IMR-90 (cell line): ENCODE measurements at regions not wholly inside any gene's neighbourhood (a gene's known extent, or its start where the extent isn't known, plus 50 kb on each side); places are given as distances from the start of the nearest gene placed in this dataset.

Source experiments
- BHLHE40 ChIP-seq: fragments of 150-350 bp; IDR thresholded peaks from 2 replicates; pipeline ENCODE4 v1.6.1; 2016; ENCODE audit warnings: mild to moderate bottlenecking, low read depth, low read length
- CEBPB ChIP-seq: IDR thresholded peaks from 2 replicates; pipeline ENCODE4 v1.6.1; 2012; ENCODE audit warnings: low read depth, low read length, improper control_type of control experiment
- MAFK ChIP-seq: IDR thresholded peaks from 2 replicates; pipeline ENCODE4 v1.6.1; 2012; ENCODE audit warnings: low read depth, low read length, improper control_type of control experiment
- MXI1 ChIP-seq: IDR thresholded peaks from 2 replicates; pipeline ENCODE4 v1.6.1; 2012; ENCODE audit warnings: low read depth, mild to moderate bottlenecking, low read length, moderate library complexity, borderline replicate concordance
- NFE2L2 ChIP-seq: fragments of 150-350 bp; IDR thresholded peaks from 2 replicates; pipeline ENCODE4 v1.6.1; 2016; ENCODE audit warnings: low read depth, mild to moderate bottlenecking, low read length
- POLR2A ChIP-seq: IDR thresholded peaks from 2 replicates; pipeline ENCODE4 v1.6.1; 2012; ENCODE audit warnings: mild to moderate bottlenecking, low read depth, low read length
- RAD21 ChIP-seq: IDR thresholded peaks from 2 replicates; pipeline ENCODE4 v1.6.1; 2012; ENCODE audit warnings: low read length, improper control_type of control experiment
- RFX5 ChIP-seq: IDR thresholded peaks from 2 replicates; pipeline ENCODE4 v1.8.0; 2012; ENCODE audit warnings: low read depth, mild to moderate bottlenecking, low read length, moderate library complexity
- SMC3 ChIP-seq: fragments of 150-350 bp; IDR thresholded peaks from 2 replicates; pipeline ENCODE4 v1.6.1; 2016; ENCODE audit warnings: low read depth, mild to moderate bottlenecking, antibody characterized with exemption, low read length, moderate library complexity
- TF ChIP-seq, protein P1 (sequence below): conservative IDR thresholded peaks from 2 replicates; pipeline ENCODE4 v1.5.1; 2012; ENCODE audit warnings: mild to moderate bottlenecking, low read depth, low read length, improper control_type of control experiment
- TF ChIP-seq, protein P2 (sequence below): fragments of 150-350 bp; IDR thresholded peaks from 2 replicates; pipeline ENCODE4 v1.6.1; 2016; ENCODE audit warnings: low read depth, mild to moderate bottlenecking, low read length, moderate library complexity, borderline replicate concordance
- TF ChIP-seq, protein P3 (sequence below): fragments of 150-350 bp; IDR thresholded peaks from 2 replicates; pipeline ENCODE4 v1.6.1; 2017; ENCODE audit warnings: mild to moderate bottlenecking, antibody characterized with exemption, low read length, low read depth

DNA sequence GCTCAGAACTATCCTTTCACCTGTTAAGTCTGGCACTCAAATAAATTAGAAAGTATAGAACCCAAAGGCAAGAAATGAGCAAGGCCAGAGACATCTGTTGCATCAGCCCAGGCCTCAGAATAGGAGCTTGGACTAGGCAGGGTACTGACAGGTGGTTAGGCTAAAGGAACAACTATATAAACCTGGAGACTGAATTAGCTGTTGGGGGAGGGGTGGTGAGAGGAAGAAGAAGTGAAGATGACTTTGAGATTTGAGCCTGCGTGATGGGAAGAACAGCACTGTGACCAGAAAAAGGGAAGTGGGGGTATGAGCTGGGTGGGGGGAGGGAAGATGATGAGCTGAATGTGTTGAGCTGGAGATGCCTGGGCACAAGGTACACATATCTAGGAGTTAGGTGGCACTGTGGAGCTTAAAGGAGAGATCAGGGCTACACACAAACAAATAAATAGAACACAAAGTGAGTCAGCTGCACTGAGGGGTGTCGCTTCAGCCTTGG lies 244.7 kb downstream of the PTEN start:
- TF ChIP-seq, protein P1, sequence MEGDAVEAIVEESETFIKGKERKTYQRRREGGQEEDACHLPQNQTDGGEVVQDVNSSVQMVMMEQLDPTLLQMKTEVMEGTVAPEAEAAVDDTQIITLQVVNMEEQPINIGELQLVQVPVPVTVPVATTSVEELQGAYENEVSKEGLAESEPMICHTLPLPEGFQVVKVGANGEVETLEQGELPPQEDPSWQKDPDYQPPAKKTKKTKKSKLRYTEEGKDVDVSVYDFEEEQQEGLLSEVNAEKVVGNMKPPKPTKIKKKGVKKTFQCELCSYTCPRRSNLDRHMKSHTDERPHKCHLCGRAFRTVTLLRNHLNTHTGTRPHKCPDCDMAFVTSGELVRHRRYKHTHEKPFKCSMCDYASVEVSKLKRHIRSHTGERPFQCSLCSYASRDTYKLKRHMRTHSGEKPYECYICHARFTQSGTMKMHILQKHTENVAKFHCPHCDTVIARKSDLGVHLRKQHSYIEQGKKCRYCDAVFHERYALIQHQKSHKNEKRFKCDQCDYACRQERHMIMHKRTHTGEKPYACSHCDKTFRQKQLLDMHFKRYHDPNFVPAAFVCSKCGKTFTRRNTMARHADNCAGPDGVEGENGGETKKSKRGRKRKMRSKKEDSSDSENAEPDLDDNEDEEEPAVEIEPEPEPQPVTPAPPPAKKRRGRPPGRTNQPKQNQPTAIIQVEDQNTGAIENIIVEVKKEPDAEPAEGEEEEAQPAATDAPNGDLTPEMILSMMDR = no peak
- TF ChIP-seq, protein P2, sequence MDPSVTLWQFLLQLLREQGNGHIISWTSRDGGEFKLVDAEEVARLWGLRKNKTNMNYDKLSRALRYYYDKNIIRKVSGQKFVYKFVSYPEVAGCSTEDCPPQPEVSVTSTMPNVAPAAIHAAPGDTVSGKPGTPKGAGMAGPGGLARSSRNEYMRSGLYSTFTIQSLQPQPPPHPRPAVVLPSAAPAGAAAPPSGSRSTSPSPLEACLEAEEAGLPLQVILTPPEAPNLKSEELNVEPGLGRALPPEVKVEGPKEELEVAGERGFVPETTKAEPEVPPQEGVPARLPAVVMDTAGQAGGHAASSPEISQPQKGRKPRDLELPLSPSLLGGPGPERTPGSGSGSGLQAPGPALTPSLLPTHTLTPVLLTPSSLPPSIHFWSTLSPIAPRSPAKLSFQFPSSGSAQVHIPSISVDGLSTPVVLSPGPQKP = no peak
- no peak for TF ChIP-seq MAFK
- no peak for TF ChIP-seq POLR2A
- no peak for TF ChIP-seq CEBPB
- TF ChIP-seq RFX5 = no peak
- no peak for TF ChIP-seq MXI1
- TF ChIP-seq, protein P3, sequence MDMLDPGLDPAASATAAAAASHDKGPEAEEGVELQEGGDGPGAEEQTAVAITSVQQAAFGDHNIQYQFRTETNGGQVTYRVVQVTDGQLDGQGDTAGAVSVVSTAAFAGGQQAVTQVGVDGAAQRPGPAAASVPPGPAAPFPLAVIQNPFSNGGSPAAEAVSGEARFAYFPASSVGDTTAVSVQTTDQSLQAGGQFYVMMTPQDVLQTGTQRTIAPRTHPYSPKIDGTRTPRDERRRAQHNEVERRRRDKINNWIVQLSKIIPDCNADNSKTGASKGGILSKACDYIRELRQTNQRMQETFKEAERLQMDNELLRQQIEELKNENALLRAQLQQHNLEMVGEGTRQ = no peak
- no peak for TF ChIP-seq BHLHE40
- TF ChIP-seq SMC3 = no peak
- no peak for TF ChIP-seq NFE2L2
- TF ChIP-seq RAD21 = no peak
